ENCODE measurements at regions not wholly inside any gene's neighbourhood (a gene's known extent, or its start where the extent isn't known, plus 50 kb on each side); places are given as distances from the start of the nearest gene placed in this dataset.

- TF ChIP-seq EZH2 (IDR thresholded peaks at IDR 0.05; ENCODE audit: low read length, unreplicated experiment) (no peak), CTCF (conservative IDR thresholded peaks at IDR 0.05; ENCODE audit: low read depth, low read length) (no peak)
Observed at GRCh38 chr20:24194143-24194542, 205.6 kb upstream of the GGTLC1 start.
